ENCODE measurements at regions not wholly inside any gene's neighbourhood (a gene's known extent, or its start where the extent isn't known, plus 50 kb on each side); places are given as distances from the start of the nearest gene placed in this dataset.
"Not testable (repeated sequence)": the region's sequence is repeated elsewhere in the genome, so short reads cannot be mapped to it uniquely, and the experiment has no call there.

DNA sequence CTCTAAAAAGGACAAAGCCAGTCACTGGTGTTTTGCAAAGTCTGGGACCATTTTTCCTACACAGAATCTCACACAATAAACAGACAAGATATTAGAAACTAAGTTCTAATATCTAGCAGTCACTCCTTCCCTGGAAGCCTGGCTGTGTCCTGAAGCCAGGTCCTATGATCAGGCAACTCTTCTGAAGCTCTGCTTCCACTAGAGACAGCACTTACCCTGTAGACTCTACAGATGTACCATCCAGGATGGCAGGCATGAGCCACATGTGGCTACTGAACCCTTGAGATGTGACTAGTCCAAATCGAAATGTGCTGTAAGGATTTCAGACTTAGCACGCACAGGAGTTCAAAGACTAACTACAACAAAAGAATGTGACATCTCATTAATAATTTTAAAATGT is 110.3 kb upstream of the NBPF9 start:
- not testable (repeated sequence) for H3K27me3 ChIP-seq; H3K36me3 ChIP-seq; H3K4me1 ChIP-seq (ENCODE audit: control insufficient read depth in 1 of 2, insufficient read depth in 1 of 2, low read depth in 1 of 2, low read length in 1 of 2); H3K9me3 ChIP-seq; H3K27ac ChIP-seq; H3K4me3 ChIP-seq (ENCODE audit: low read depth in 1 of 2, low read length in 1 of 2)

DNA sequence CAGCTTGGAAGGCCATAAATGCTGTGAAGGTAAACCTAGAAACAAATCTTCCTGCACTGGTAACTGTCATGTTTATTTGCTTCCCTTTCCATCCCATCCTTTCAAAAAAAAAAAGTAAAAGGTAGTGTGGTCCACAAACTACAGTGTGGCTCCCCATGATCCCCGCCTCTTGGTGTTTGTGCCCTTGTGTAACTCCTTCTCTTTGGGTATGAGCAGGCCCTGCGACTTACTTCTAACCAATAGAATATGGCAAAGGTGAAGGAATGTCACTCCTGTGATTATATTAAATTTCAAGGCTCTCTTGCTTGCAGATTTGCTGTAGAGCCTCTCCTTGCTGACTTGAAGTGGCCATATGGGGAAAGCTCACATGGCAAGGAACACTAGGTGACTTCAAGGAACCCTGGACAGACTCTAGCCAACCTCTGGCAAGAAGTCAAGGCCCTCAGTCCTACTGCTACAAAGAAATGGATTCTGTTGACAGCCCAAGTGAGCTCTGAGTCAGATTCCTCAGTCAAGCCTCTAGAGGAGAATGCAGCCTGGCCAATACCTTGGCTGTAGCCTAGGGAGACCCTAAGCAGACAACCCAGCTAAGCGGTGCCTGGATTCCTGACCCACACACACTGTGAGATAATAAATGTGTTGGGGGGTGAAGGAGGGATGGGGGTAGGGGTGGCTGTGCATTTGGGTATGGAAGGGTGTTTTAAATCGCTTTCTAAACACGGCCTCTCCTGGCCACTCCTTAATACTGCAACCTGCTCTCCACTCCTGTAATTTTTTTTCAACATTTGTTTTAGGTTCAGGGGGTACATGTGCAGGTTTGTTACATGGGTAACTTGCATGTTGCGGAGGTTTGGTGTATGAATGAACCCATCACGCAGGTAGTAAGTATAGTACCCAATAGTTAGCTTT is 115.0 kb upstream of the NBPF9 start:
- not testable (repeated sequence) for H3K4me1 ChIP-seq (ENCODE audit: control insufficient read depth in 1 of 2, insufficient read depth in 1 of 2, low read depth in 1 of 2, low read length in 1 of 2); H3K4me3 ChIP-seq (ENCODE audit: low read depth in 1 of 2, low read length in 1 of 2); H3K36me3 ChIP-seq; H3K27me3 ChIP-seq; H3K9me3 ChIP-seq; H3K27ac ChIP-seq

DNA sequence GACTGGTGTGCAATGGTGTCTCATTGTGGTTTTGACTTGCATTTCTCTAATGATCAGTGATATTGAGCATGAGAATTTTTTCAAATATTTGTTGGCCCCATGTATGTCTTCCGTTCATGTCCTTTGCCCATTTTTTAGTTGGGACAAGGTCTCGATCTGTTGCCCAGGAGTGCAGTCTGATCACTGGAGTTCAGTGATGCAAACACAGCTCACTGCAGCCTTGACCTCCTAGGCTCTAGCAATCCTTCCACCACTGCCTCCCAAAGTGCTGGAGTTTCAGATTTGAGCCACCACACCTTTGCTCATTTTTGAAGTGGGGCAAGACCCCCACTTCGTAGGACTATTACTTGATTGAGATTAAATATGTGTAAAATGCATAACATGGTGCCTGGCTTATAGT is 116.2 kb upstream of the NBPF9 start:
- not testable (repeated sequence) for H3K4me3 ChIP-seq (ENCODE audit: low read depth in 1 of 2, low read length in 1 of 2); H3K9me3 ChIP-seq; H3K36me3 ChIP-seq; H3K4me1 ChIP-seq (ENCODE audit: control insufficient read depth in 1 of 2, insufficient read depth in 1 of 2, low read depth in 1 of 2, low read length in 1 of 2); H3K27ac ChIP-seq; H3K27me3 ChIP-seq

GRCh38 chr1:149220463-149221074 is 117.2 kb upstream of the NBPF9 start:
- not testable (repeated sequence) for H3K36me3 ChIP-seq; H3K4me3 ChIP-seq (ENCODE audit: low read depth in 1 of 2, low read length in 1 of 2); H3K9me3 ChIP-seq; H3K4me1 ChIP-seq (ENCODE audit: control insufficient read depth in 1 of 2, insufficient read depth in 1 of 2, low read depth in 1 of 2, low read length in 1 of 2); H3K27ac ChIP-seq; H3K27me3 ChIP-seq

- not testable (repeated sequence) for H3K9me3 ChIP-seq; H3K4me3 ChIP-seq (ENCODE audit: low read depth in 1 of 2, low read length in 1 of 2); H3K36me3 ChIP-seq; H3K27ac ChIP-seq; H3K4me1 ChIP-seq (ENCODE audit: control insufficient read depth in 1 of 2, insufficient read depth in 1 of 2, low read depth in 1 of 2, low read length in 1 of 2); H3K27me3 ChIP-seq
Measured at GRCh38 chr1:149227933-149228665, 124.7 kb upstream of the NBPF9 start.

DNA sequence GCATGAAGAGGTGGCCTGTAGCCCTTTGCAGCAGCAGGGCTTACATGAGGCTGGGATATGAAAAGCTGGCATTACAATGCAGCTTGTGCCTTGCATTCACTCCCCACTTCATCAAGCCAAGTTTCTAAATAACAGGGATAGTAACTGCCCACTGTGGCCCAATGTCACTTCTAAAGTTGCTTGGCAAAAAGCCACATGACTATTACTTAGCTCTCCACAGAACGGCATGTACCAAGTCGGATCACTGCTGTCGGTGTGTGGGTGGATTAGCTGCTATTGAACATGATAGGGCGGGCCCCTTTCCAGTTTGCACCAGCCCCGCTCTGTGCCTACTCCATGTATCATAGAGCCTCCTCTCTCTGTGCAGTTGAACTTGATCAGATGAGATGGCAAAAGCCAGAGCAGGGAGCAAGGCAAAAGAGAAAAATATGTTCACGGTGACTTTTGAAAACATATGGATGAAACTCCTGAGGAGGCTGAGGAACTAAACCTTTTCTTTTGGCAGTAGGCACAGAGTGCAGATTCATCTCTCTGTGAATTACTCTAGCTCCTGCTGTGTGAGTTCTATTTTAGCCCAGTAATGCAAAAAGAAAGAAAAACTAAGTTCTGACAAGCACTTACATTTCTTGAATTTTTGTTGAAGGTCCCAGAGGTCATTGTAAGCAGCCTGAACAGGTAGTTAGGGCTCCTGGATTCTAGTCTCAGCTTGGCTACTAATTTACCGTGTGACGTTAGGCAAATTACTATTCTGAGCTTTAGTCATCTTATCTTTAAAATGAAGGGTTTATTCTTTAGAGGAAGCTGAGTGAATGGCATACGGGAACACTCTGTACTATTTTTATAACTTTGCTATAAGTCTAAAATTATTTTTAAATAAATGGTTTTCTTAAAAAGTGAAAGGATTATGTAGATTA is 125.6 kb upstream of the NBPF9 start:
- not testable (repeated sequence) for H3K27me3 ChIP-seq; H3K4me1 ChIP-seq (ENCODE audit: control insufficient read depth in 1 of 2, insufficient read depth in 1 of 2, low read depth in 1 of 2, low read length in 1 of 2); H3K36me3 ChIP-seq; H3K27ac ChIP-seq; H3K4me3 ChIP-seq (ENCODE audit: low read depth in 1 of 2, low read length in 1 of 2); H3K9me3 ChIP-seq

- not testable (repeated sequence) for H3K27ac ChIP-seq; H3K27me3 ChIP-seq; H3K9me3 ChIP-seq; H3K36me3 ChIP-seq; H3K4me3 ChIP-seq (ENCODE audit: low read depth in 1 of 2, low read length in 1 of 2); H3K4me1 ChIP-seq (ENCODE audit: control insufficient read depth in 1 of 2, insufficient read depth in 1 of 2, low read depth in 1 of 2, low read length in 1 of 2)
Measured at GRCh38 chr1:149229813-149230212, 126.5 kb upstream of the NBPF9 start.

DNA sequence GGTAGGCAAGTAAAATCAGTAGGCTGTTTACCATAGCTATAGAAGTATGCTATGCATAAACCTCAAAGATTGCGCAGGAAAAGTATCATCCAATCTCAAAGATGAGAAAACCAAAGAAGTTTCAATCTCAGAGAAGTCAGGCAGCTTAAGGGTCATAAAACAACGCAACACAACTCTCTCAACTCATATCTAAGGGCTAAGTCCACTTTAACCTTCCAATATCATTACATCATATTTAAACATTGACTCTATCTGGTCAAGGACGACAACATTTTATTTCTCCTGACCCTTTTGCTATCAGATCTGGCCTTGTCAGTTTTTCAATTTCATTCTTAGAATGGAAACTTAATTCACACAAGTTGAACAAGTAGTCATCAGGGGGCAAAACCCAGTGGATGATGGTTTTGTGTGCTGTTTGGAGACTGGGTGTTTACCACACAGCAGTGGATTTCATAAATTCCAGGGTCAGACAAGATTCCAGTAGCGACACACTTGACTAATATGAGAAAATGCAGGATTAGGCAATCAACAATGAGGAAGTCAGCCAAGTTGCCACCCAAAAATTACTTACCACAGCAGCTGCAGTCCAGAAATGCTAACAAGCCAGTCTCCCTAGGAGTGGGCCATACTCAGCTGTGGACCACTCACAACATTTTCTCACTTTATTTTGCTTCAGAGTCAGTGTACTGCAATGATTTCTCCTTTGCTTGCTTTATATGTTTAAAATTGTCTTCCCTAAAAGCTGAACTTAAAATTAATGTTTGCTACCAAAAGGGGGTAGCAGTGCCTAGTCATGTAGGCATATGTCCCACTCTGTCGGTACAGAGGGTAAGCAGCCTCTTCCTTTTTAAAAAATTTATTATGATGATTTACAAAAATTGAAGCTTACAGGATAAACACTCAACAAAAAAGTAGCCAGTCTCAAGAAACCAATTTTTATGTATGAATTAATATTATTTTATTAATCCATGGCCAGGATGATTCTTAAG is 131.9 kb upstream of the NBPF9 start:
- not testable (repeated sequence) for H3K9me3 ChIP-seq

DNA sequence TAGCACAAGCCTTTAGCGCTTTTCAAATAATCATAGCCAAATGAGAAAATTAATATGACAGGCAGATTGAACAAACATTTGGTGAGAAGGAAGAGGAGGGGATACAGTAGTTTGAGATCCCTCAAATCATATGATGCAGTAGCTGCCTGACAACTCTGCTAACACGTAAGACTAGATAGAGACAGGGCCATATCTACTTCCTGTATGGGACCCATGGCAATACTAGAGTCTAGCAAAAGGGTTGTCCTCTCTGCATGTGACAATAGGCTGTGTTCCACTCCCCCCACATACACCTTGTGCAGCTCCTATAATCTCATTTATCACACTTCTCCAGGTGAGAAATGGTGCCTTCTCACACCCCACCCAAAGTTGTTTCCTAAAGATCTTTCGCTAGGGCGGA is 134.2 kb upstream of the NBPF9 start:
- not testable (repeated sequence) for H3K27me3 ChIP-seq; H3K4me3 ChIP-seq (ENCODE audit: low read depth in 1 of 2, low read length in 1 of 2); H3K36me3 ChIP-seq; H3K9me3 ChIP-seq; H3K27ac ChIP-seq; H3K4me1 ChIP-seq (ENCODE audit: control insufficient read depth in 1 of 2, insufficient read depth in 1 of 2, low read depth in 1 of 2, low read length in 1 of 2)

More for the DNA sequence above, 131.9 kb upstream of the NBPF9 start:
- not testable (repeated sequence) for H3K27ac ChIP-seq; H3K4me1 ChIP-seq (ENCODE audit: control insufficient read depth in 1 of 2, insufficient read depth in 1 of 2, low read depth in 1 of 2, low read length in 1 of 2); H3K36me3 ChIP-seq; H3K27me3 ChIP-seq; H3K4me3 ChIP-seq (ENCODE audit: low read depth in 1 of 2, low read length in 1 of 2)

- H3K4me3 ChIP-seq (ENCODE audit: low read depth in 1 of 2, low read length in 1 of 2); H3K27me3 ChIP-seq; H3K27ac ChIP-seq; H3K4me1 ChIP-seq (ENCODE audit: control insufficient read depth in 1 of 2, insufficient read depth in 1 of 2, low read depth in 1 of 2, low read length in 1 of 2); H3K9me3 ChIP-seq; H3K36me3 ChIP-seq: not testable (repeated sequence)
Measured at GRCh38 chr1:149239897-149240508, 136.7 kb upstream of the NBPF9 start.

- H3K4me1 ChIP-seq (ENCODE audit: control insufficient read depth in 1 of 2, insufficient read depth in 1 of 2, low read depth in 1 of 2, low read length in 1 of 2); H3K27me3 ChIP-seq; H3K4me3 ChIP-seq (ENCODE audit: low read depth in 1 of 2, low read length in 1 of 2); H3K9me3 ChIP-seq; H3K27ac ChIP-seq; H3K36me3 ChIP-seq: not testable (repeated sequence)
Measured at GRCh38 chr1:149240530-149240929, 137.2 kb upstream of the NBPF9 start.

- not testable (repeated sequence) for H3K27ac ChIP-seq; H3K27me3 ChIP-seq; H3K4me3 ChIP-seq (ENCODE audit: low read depth in 1 of 2, low read length in 1 of 2); H3K36me3 ChIP-seq; H3K4me1 ChIP-seq (ENCODE audit: control insufficient read depth in 1 of 2, insufficient read depth in 1 of 2, low read depth in 1 of 2, low read length in 1 of 2); H3K9me3 ChIP-seq
Measured at GRCh38 chr1:149241272-149241671, 137.9 kb upstream of the NBPF9 start.

All from neutrophil (primary cell).